ENCODE measurements at regions not wholly inside any gene's neighbourhood (a gene's known extent, or its start where the extent isn't known, plus 50 kb on each side); places are given as distances from the start of the nearest gene placed in this dataset.
A peak's percentile ranks its signal among the peaks of the same experiment; 100 is the strongest.
"Not testable (repeated sequence)": the region's sequence is repeated elsewhere in the genome, so short reads cannot be mapped to it uniquely, and the experiment has no call there.

- no peak for DNase-seq
Measured at GRCh38 chr4:164318350-164318749, 435.6 kb upstream of the SMIM31 start.

GRCh38 chr4:164319688-164320087 is 434.2 kb upstream of the SMIM31 start:
- DNase-seq = no peak

DNA sequence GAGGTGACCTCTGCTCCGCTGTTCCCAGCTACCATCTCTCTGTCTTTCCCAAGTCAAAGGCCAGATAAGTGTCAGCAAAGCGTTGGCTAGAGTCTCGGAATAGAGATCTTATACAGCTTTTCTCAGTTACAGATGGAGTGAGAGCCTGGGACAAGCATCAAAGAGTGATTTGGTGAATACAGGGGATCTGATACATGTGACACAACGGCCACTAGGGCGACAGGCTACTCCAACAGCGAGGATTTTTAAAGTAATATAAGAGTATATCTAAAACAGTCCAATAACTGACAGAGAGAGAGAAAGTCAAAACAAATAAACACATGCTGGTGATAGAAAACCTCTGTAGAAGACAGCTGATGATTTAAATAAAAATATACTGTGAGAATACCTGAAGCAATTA is 433.1 kb upstream of the SMIM31 start:
- no peak for DNase-seq

DNA sequence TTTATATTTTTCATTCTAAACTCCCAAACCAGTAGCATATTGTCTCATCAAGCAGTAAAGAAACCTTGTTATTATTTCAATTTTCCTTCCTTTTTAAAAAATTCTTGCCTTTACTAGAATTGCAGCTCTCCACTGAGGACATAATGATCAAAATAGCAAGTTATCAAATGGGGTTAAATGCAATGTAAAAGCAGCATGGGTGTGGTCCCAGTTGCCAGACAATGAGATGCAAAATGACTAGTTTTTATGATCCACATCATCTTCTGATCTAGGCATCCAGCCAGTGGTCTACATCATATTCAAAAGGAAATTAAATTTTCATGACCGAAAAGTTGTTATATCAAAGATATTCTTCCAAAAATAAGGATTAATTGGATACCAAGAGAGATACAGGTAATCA is 427.9 kb upstream of the SMIM31 start:
- DNase-seq = no peak

DNA sequence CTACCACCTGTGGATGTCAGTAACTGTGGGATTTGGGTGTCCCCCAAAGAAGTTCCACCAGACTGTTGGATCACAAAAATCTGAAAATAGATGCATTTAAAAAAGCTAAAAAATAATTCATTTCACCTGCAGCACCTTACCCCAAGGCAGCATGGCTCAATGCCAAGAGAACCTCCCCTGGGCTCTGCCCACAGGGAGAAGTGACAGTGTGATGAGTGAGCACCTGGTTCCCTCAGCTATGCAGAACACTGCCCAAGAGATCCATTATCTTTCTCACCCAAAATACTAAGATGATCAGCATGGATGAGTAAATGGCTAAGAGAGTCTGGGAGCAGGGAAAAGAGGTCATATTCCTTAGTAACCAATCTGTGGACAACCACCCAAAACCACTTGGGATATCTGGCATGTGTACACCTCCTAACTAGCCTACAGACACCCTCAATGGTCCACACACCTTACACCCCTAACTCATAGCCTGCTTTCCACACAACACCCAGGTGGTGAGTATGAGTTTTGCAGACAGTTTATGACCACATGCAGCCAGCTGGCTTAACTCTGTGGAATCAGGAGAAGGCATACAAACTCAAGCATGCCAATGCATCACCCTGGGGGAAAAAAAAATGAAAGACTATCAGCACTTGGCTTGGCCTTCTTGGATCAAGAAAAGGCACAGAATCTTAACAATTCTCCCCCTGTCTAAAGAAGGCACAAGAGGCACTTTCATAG is 416.5 kb upstream of the SMIM31 start:
- DNase-seq = no peak

- no peak for DNase-seq
Measured at GRCh38 chr4:164343472-164343976, 410.4 kb upstream of the SMIM31 start.

DNA sequence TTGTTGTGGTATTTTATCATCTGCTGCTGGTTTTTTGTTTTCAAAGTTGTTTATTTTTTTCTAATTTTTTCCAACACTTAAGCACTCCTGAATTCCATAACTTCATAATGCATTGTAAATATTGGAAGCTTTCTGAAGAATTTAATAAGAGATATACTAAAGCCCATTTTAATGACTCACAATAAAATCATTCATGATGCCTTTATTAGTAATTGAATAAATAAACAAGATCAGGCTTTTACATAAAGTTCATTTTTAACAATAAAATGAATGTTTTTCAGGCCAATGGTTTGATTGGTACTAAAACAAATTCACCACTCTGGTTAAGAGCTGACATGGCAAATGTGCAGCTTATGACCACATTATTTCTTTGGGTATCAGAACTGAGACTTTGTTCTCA is 408.2 kb upstream of the SMIM31 start:
- DNase-seq = no peak

DNA sequence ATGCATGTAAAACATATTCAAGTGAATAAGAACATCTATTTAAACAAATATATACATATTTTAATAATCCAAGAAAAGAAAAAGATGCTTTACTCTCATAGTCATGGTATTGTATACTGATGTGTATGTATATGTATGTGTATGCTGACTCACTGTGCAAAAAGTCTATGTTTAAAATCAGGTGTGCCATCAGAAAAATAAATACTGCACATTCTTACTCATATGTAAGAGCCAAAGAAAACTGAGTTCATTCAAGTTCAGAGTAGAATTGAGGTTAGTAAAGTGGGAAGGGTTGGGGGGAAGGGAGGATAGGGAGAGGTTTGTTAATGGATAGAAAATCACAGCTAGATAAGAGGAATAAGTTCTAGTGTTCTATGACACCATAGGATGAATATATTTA is 403.9 kb upstream of the SMIM31 start:
- DNase-seq = no peak

- not testable (repeated sequence) for DNase-seq
Measured at GRCh38 chr4:164350716-164351115, 403.2 kb upstream of the SMIM31 start.

GRCh38 chr4:164357957-164358356 is 396.0 kb upstream of the SMIM31 start:
- no peak for DNase-seq

DNA sequence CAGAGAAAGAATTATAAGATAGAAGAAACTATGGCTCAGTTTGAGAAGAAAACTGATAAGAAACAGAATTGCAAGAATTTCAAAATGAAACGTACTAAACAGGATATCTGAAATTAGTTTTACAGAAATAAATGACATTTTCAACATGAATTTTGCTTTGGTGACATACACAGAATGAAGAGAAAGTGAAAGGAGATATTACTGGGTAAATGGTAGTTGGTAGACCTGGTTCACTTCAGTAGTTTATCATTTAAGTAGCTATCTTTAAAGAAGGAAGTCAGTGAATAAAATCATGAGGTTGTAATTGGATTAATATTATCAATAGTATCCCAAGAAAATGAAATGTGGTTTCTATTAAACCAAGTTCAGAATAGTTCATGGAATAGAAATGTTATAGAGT is 395.5 kb upstream of the SMIM31 start:
- DNase-seq = no peak

DNA sequence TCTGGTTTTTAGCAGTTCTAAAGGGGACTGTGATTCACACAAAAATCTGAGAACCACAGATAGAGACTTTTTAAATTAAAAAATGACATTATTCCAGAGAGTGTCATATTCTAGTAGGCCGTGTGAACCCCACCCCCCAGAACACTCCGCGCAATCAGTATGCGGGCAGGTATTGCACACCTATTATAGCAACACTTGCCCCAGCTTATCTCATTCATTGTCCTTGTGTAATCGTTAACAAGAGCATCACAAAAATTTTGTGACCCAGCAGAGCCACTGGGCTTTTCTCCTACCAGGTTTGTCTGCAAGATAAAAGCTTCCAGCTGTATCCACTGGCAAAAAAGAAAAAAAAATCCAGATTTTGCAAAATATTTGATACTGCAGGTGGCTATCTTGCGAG is 394.1 kb upstream of the SMIM31 start:
- no peak for DNase-seq

DNA sequence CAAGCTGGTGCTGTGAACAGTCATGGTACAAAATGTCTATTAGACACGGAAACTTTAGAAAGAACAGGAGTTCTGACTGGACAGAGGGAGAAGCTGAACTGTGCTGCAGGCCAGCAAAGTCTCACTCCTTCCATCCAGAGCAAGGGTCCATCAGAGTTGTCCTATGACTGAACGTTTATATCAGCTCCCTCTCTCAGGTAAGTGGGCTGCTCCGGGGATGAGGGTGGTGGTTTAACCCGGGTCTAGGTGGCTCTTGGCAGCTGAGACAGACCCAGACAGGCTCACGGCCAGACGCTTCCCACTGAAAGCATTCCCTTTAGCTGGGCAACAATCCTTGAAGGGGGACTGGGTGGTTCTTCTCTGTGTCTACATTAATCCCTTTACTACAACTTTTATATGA is 385.0 kb upstream of the SMIM31 start:
- DNase-seq = no peak

DNA sequence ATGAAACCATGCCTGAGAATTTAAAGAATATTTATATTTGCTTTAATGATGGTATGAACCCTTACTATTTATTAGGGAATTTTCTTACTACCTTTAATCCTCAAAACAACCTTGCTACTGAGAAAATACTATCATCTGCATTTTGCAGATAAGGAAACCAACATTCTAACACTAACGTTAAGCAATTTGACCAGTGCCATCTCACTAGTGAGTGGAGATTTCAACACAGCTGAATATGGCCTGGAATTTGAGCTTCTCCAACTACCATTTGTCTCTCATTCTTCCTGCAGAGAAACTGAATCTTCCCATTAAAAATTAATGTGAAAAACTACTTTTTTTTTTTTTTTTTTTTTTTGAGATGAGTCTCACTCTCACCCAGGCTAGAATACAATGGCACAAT is 380.9 kb upstream of the SMIM31 start:
- DNase-seq = no peak

- DNase-seq = no peak
Measured at GRCh38 chr4:164377277-164377676, 376.7 kb upstream of the SMIM31 start.

DNA sequence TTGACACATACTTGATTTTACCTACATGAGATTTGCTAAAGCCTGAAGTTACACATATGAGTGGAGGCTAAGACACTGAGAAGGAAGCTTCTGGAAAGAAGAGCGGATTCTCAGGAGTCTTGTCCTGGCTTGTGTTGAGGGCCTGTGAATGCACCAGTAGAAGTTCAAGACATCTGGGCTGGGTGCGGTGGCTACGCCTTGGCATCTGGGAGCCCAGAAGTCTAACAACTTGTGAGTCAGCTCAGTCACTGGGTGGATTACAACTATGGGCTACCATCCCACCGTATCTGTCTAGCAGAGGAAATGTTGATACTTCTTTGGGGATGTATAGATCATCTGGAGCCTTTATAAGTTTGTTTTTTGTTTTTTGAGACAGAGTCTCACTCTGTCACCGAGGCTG is 375.6 kb upstream of the SMIM31 start:
- no peak for DNase-seq

GRCh38 chr4:164379694-164380093 is 374.2 kb upstream of the SMIM31 start:
- no peak for DNase-seq

- no peak for DNase-seq
Measured at GRCh38 chr4:164381859-164382258, 372.1 kb upstream of the SMIM31 start.

GRCh38 chr4:164383058-164383357 is 370.9 kb upstream of the SMIM31 start:
- DNase-seq = no peak

- peak; percentile 43 for DNase-seq
Measured at GRCh38 chr4:164383358-164384220, 370.3 kb upstream of the SMIM31 start.

DNA sequence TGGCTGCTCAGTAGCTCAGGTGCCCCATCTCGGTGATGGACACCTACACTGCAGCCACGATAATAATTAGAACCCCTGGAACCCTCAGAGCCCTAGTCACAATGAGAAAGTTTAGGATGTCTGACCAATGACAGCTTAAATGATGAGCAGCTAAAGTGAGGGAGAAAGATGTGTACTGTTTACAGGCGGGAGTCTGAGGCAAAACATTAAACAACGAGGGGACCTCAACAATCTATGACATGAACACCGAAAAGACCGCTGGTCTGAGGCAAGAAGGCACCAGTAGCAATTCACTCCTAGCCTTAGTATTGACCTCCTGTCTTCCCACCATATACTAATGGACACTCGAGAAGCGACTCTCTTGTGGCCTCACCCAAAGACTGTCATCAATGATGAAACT is 369.5 kb upstream of the SMIM31 start:
- DNase-seq = no peak

- no peak for DNase-seq
Measured at GRCh38 chr4:164396439-164396838, 357.5 kb upstream of the SMIM31 start.

- no peak for DNase-seq
Measured at GRCh38 chr4:164402554-164402953, 351.4 kb upstream of the SMIM31 start.

- DNase-seq = no peak
Measured at GRCh38 chr4:164405774-164406173, 348.2 kb upstream of the SMIM31 start.

Data from renal pelvis (tissue), 1 donor.